Osteocyte (in vitro differentiated cells): ENCODE measurements at regions not wholly inside any gene's neighbourhood (a gene's known extent, or its start where the extent isn't known, plus 50 kb on each side); places are given as distances from the start of the nearest gene placed in this dataset.
A peak's percentile ranks its signal among the peaks of the same experiment; 100 is the strongest.

Source experiments
- DNase-seq: peaks from one replicate; pipeline ENCODE4 v3.0.0; 2021; ENCODE audit warnings: mixed read lengths; ENCODE audit not compliant: unreplicated experiment; ENCODE audit errors: extremely low spot score
- H3K27ac Mint-ChIP-seq: one replicate; pipeline ENCODE4 v1.8.0; 2021; ENCODE audit warnings: mild to moderate bottlenecking, mixed read lengths; ENCODE audit not compliant: unreplicated experiment
- H3K27me3 Mint-ChIP-seq: one replicate; pipeline ENCODE4 v1.8.0; 2021; ENCODE audit warnings: mixed read lengths; ENCODE audit not compliant: unreplicated experiment
- H3K36me3 Mint-ChIP-seq: one replicate; pipeline ENCODE4 v1.8.0; 2021; ENCODE audit warnings: mixed read lengths; ENCODE audit not compliant: unreplicated experiment
- H3K4me1 Mint-ChIP-seq: one replicate; pipeline ENCODE4 v1.8.0; 2021; ENCODE audit warnings: mixed read lengths; ENCODE audit not compliant: unreplicated experiment
- H3K4me3 Mint-ChIP-seq: one replicate; pipeline ENCODE4 v1.8.0; 2021; ENCODE audit warnings: mild to moderate bottlenecking, moderate library complexity, mixed read lengths; ENCODE audit not compliant: unreplicated experiment
- H3K9me3 Mint-ChIP-seq: one replicate; pipeline ENCODE4 v1.8.0; 2021; ENCODE audit warnings: mixed read lengths; ENCODE audit not compliant: unreplicated experiment
- CTCF ChIP-seq: fragments of 200-600 bp; sonication (generic); IDR thresholded peaks from 2 replicates; pipeline ENCODE4 v1.5.0; 2021; ENCODE audit warnings: antibody characterized with exemption, mild to moderate bottlenecking, moderate library complexity

DNA sequence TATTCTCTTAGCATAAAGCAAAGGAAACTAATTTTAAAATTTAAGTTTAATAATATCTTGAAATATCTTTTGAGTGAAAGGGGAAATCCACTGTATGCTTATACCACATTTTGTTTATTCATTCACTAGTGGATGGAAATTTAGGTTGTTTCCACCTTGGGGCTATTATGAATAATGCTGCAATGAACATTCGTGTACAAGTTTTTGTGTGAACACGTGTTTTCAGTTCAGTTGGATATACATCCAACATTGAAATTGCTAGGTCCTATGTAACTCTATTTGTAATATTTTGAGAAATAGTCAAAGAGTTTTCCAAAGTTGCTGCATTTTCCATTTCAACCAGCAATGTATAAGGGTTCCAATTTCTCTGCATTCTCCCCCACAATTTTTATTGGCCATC, 83.7 kb upstream of the ETV6 start:
- no peak for TF ChIP-seq CTCF
- H3K9me3 Mint-ChIP-seq = no peaks in the 10 kb centered on the region
- no peak overlapping the region for H3K4me3 Mint-ChIP-seq
- no peaks in the 10 kb centered on the region for H3K36me3 Mint-ChIP-seq
- peaks cover 35% of the 10 kb centered on the region for H3K4me1 Mint-ChIP-seq
- H3K27ac Mint-ChIP-seq = no peak overlapping the region
- no peak for DNase-seq
- H3K27me3 Mint-ChIP-seq = no peaks in the 10 kb centered on the region

GRCh38 chr12:11568155-11568761, 81.2 kb upstream of the ETV6 start:
- no peak overlapping the region for H3K4me3 Mint-ChIP-seq
- H3K27ac Mint-ChIP-seq = peak overlapping the region; percentile 57
- H3K9me3 Mint-ChIP-seq = no peaks in the 10 kb centered on the region
- no peak for TF ChIP-seq CTCF
- DNase-seq = no peak
- peaks cover 19% of the 10 kb centered on the region for H3K4me1 Mint-ChIP-seq
- H3K36me3 Mint-ChIP-seq = no peaks in the 10 kb centered on the region
- H3K27me3 Mint-ChIP-seq = no peaks in the 10 kb centered on the region

GRCh38 chr12:11568762-11569478, 80.6 kb upstream of the ETV6 start:
- no peak for TF ChIP-seq CTCF

DNA sequence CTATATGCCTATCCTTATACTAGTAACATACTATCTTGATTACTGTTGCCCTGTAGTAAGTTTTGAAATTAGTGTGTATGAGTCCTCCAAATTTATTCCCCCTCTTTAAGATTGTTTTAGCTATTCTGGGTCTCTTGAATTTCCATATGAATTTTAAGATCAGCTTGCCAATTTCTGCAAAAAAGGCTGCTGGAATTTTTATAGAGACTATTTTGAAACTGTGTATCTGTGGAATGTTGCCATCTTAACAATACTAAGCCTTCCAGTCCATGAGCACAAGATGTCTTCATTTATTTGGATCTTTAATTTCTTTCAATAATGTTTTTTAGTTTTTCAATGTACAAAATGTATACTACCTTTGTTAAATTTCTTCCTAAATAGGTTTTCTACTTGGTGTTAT, 79.8 kb upstream of the ETV6 start:
- no peak for TF ChIP-seq CTCF

More at GRCh38 chr12:11568762-11569478, 80.6 kb upstream of the ETV6 start:
- DNase-seq = no peak
- Mint-ChIP-seq H3K4me3 (no peak overlapping the region), H3K4me1 (peaks cover 19% of the 10 kb centered on the region), H3K9me3 (peaks cover under 1% of the 10 kb centered on the region), H3K27ac (peak overlapping the region; percentile 57), H3K27me3 (no peaks in the 10 kb centered on the region), H3K36me3 (peaks cover under 1% of the 10 kb centered on the region)

DNA sequence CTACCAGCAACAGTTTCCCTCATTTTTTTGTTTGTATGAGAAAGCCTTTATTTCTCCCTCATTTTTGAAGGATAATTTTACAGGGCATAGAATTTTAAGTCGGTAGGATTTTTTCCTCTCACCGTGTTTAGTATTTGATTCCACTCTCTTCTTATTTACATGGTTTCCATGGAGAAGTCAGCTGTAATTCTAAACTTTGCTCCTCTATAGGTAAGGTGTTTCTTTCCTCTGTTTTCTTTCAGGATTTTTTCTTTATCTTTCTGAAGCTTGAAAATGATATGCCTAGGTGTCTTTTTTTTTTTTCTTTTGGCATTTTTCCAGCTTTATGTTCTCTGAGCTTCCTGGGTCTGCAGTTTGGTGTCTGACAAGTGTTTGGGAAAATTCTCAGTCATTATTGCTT, 75.6 kb upstream of the ETV6 start:
- Mint-ChIP-seq H3K9me3 (peaks cover 9% of the 10 kb centered on the region), H3K27me3 (no peaks in the 10 kb centered on the region), H3K27ac (no peak overlapping the region), H3K4me3 (no peak overlapping the region), H3K36me3 (peaks cover 2% of the 10 kb centered on the region), H3K4me1 (peaks cover 20% of the 10 kb centered on the region)
- no peak for TF ChIP-seq CTCF
- DNase-seq = no peak

More for the DNA sequence above, 79.8 kb upstream of the ETV6 start:
- no peak for DNase-seq
- no peak overlapping the region for H3K4me3 Mint-ChIP-seq
- H3K9me3 Mint-ChIP-seq = peaks cover 5% of the 10 kb centered on the region
- peaks cover 2% of the 10 kb centered on the region for H3K36me3 Mint-ChIP-seq
- no peaks in the 10 kb centered on the region for H3K27me3 Mint-ChIP-seq
- peaks cover 19% of the 10 kb centered on the region for H3K4me1 Mint-ChIP-seq
- no peak overlapping the region for H3K27ac Mint-ChIP-seq
